ENCODE measurements at regions not wholly inside any gene's neighbourhood (a gene's known extent, or its start where the extent isn't known, plus 50 kb on each side); places are given as distances from the start of the nearest gene placed in this dataset.

- DNase-seq (no peak), ATAC-seq (no peak)
- no peaks in the 10 kb centered on the region for H3K9me3 ChIP-seq
- no peak for TF ChIP-seq CTCF (IDR thresholded peaks at IDR 0.05)
- H3K4me1 ChIP-seq = no peaks in the 10 kb centered on the region
- H3K4me3 ChIP-seq = no peak overlapping the region
- H3K36me3 ChIP-seq = no peaks in the 10 kb centered on the region
- intact Hi-C loops (cut with DNase I) = no loop called here
- H3K27me3 ChIP-seq = no peaks in the 10 kb centered on the region
- H3K27ac ChIP-seq = no peak overlapping the region
Measured at GRCh38 chr2:181185948-181186347, 205.5 kb downstream of the UBE2E3 start.

- Histone ChIP-seq H3K4me1 (no peaks in the 10 kb centered on the region), H3K27ac (no peak overlapping the region), H3K36me3 (no peaks in the 10 kb centered on the region), H3K27me3 (no peaks in the 10 kb centered on the region), H3K9me3 (no peaks in the 10 kb centered on the region), H3K4me3 (no peak overlapping the region)
- TF ChIP-seq CTCF (IDR thresholded peaks at IDR 0.05) = no peak
- DNase-seq = no peak
- intact Hi-C loops (cut with DNase I) = no loop called here
- ATAC-seq = no peak
Measured at GRCh38 chr2:181188605-181189004, 208.2 kb downstream of the UBE2E3 start.

GRCh38 chr2:181189951-181190350, 209.5 kb downstream of the UBE2E3 start:
- TF ChIP-seq CTCF (IDR thresholded peaks at IDR 0.05) = no peak
- DNase-seq (no peak), ATAC-seq (no peak)
- Histone ChIP-seq H3K4me3 (no peak overlapping the region), H3K4me1 (no peaks in the 10 kb centered on the region), H3K9me3 (no peaks in the 10 kb centered on the region), H3K36me3 (no peaks in the 10 kb centered on the region), H3K27me3 (no peaks in the 10 kb centered on the region), H3K27ac (no peak overlapping the region)
- intact Hi-C loops (cut with DNase I) = no loop called here

GRCh38 chr2:181190711-181191110, 210.3 kb downstream of the UBE2E3 start:
- DNase-seq (no peak), ATAC-seq (no peak)
- Histone ChIP-seq H3K36me3 (no peaks in the 10 kb centered on the region), H3K9me3 (no peaks in the 10 kb centered on the region), H3K4me1 (no peaks in the 10 kb centered on the region), H3K27ac (no peak overlapping the region), H3K27me3 (no peaks in the 10 kb centered on the region), H3K4me3 (no peak overlapping the region)
- intact Hi-C loops (cut with DNase I) = no loop called here
- TF ChIP-seq CTCF (IDR thresholded peaks at IDR 0.05) = no peak

GRCh38 chr2:181193550-181193949, 213.1 kb downstream of the UBE2E3 start:
- H3K27me3 ChIP-seq = no peaks in the 10 kb centered on the region
- H3K36me3 ChIP-seq = no peaks in the 10 kb centered on the region
- DNase-seq (no peak), ATAC-seq (no peak)
- no peaks in the 10 kb centered on the region for H3K9me3 ChIP-seq
- no peak for TF ChIP-seq CTCF (IDR thresholded peaks at IDR 0.05)
- H3K27ac ChIP-seq = no peak overlapping the region
- H3K4me1 ChIP-seq = no peaks in the 10 kb centered on the region
- H3K4me3 ChIP-seq = no peak overlapping the region
- intact Hi-C loops (cut with DNase I) = no loop called here
